Trophoblast cell (in vitro differentiated cells and primary cell): ENCODE measurements at regions not wholly inside any gene's neighbourhood (a gene's known extent, or its start where the extent isn't known, plus 50 kb on each side); places are given as distances from the start of the nearest gene placed in this dataset.

Source experiments
- DNase-seq, 2 donors: peaks; one replicate each; pipeline ENCODE4 v3.0.0-alpha.2; 2016
- H2AFZ ChIP-seq: 2 replicates; pipeline ENCODE4 v1.6.1; 2013; ENCODE audit warnings: low read length, moderate library complexity, mild to moderate bottlenecking; ENCODE audit not compliant: insufficient read depth, poor library complexity
- H2AK5ac ChIP-seq: 2 replicates; pipeline ENCODE4 v1.6.1; 2013; ENCODE audit warnings: mild to moderate bottlenecking, low read length
- H2BK120ac ChIP-seq: 2 replicates; pipeline ENCODE4 v1.6.1; 2013; ENCODE audit warnings: low read length, mild to moderate bottlenecking, moderate library complexity; ENCODE audit not compliant: insufficient read depth, poor library complexity
- H2BK12ac ChIP-seq: 2 replicates; pipeline ENCODE4 v1.6.1; 2013; ENCODE audit warnings: mild to moderate bottlenecking, low read length, moderate library complexity
- H2BK5ac ChIP-seq: 2 replicates; pipeline ENCODE4 v1.6.1; 2013; ENCODE audit warnings: low read length, low read depth, moderate library complexity, mild to moderate bottlenecking; ENCODE audit not compliant: poor library complexity
- H3K14ac ChIP-seq: 2 replicates; pipeline ENCODE4 v1.6.1; 2013; ENCODE audit warnings: mild to moderate bottlenecking, low read length
- H3K18ac ChIP-seq: 2 replicates; pipeline ENCODE4 v1.6.1; 2013; ENCODE audit warnings: mild to moderate bottlenecking, low read length
- H3K23ac ChIP-seq: 2 replicates; pipeline ENCODE4 v1.6.1; 2013; ENCODE audit warnings: low read length
- H3K27ac ChIP-seq: 2 replicates; pipeline ENCODE4 v1.5.1; 2013; ENCODE audit warnings: low read depth, mild to moderate bottlenecking, inconsistent platforms, low read length, moderate library complexity
- H3K27me3 ChIP-seq: 2 replicates; pipeline ENCODE4 v1.6.1; 2013; ENCODE audit warnings: inconsistent platforms, mild to moderate bottlenecking, low read length, moderate library complexity; ENCODE audit not compliant: insufficient read depth
- H3K36me3 ChIP-seq, 2 experiments: 1 replicate in 1 of 2; 2 replicates in 1 of 2; pipeline ENCODE4 v1.6.1; 2013; ENCODE audit warnings: low read length in 2 of 2, mild to moderate bottlenecking in 2 of 2, moderate library complexity in 1 of 2; ENCODE audit not compliant: insufficient read depth in 2 of 2, control insufficient read depth in 1 of 2
- H3K4ac ChIP-seq: 2 replicates; pipeline ENCODE4 v1.6.1; 2013; ENCODE audit warnings: low read depth, mild to moderate bottlenecking, low read length, moderate library complexity
- H3K4me1 ChIP-seq, 2 experiments: 1 replicate in 1 of 2; 2 replicates in 1 of 2; pipeline ENCODE4 v1.6.1; 2013; ENCODE audit warnings: low read length in 2 of 2, mild to moderate bottlenecking in 2 of 2, moderate library complexity in 1 of 2; ENCODE audit not compliant: insufficient read depth in 2 of 2, control insufficient read depth in 1 of 2
- H3K4me2 ChIP-seq: 2 replicates; pipeline ENCODE4 v1.6.1; 2013; ENCODE audit warnings: inconsistent platforms, mild to moderate bottlenecking, low read length, moderate library complexity
- H3K4me3 ChIP-seq: 2 replicates; pipeline ENCODE4 v1.5.1; 2013; ENCODE audit warnings: mild to moderate bottlenecking, low read depth, low read length, inconsistent platforms
- H3K79me1 ChIP-seq: one replicate; pipeline ENCODE4 v1.6.1; 2013; ENCODE audit warnings: low read length
- H3K79me2 ChIP-seq: 2 replicates; pipeline ENCODE4 v1.6.1; 2013; ENCODE audit warnings: low read length, mild to moderate bottlenecking; ENCODE audit not compliant: control insufficient read depth, insufficient read depth, poor library complexity
- H3K9ac ChIP-seq: 2 replicates; pipeline ENCODE4 v1.6.1; 2013; ENCODE audit warnings: mild to moderate bottlenecking, low read length
- H3K9me3 ChIP-seq: 2 replicates; pipeline ENCODE4 v1.6.1; 2013; ENCODE audit warnings: low read depth, mild to moderate bottlenecking, control low read depth, inconsistent platforms, low read length; ENCODE audit not compliant: insufficient read depth
- H4K12ac ChIP-seq: 2 replicates; pipeline ENCODE4 v1.6.1; 2013; ENCODE audit warnings: low read depth, mild to moderate bottlenecking, low read length, moderate library complexity
- H4K8ac ChIP-seq: 2 replicates; pipeline ENCODE4 v1.6.1; 2013; ENCODE audit warnings: low read depth, mild to moderate bottlenecking, low read length, moderate library complexity
- H4K91ac ChIP-seq: one replicate; pipeline ENCODE4 v1.6.1; 2013; ENCODE audit warnings: low read depth, mild to moderate bottlenecking, low read length, moderate library complexity
- WGBS: extraction: QIAGEN DNeasy Blood & Tissue Kit; methylation state at CpG from one replicate; pipeline ENCODE4 v1.1.7; 2013; ENCODE audit warnings: missing lambda C conversion rate; ENCODE audit not compliant: insufficient read length, insufficient coverage; ENCODE audit errors: extremely low coverage; 5-methylcytosine and 5-hydroxymethylcytosine counted together

DNA sequence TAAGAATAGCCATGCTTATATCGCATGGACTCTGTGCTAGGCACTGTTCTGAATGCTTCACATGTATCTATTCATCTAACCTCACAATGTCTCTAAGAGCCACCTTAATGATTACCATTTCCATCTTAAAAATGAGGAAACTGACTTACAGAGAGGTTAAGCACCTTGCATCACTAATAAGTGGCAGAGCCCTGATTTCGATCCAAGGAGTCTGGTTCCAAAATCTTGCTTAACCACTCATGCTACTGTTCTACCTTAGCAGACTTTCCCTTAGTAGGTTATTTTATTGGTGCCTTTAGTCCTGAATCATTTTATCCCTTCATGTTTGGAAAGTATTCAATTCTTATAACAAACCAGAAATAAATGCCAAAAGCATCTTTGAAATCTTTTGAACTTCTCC, 89.2 kb upstream of the DCBLD2 start:
- Histone ChIP-seq H3K27me3 (no peaks in the 10 kb centered on the region), H2BK5ac (no peak overlapping the region), H3K4ac (no peak overlapping the region), H4K12ac (no peak overlapping the region), H3K36me3 (no peaks in the 10 kb centered on the region), H4K91ac (no peak overlapping the region), H3K9ac (no peak overlapping the region), H3K79me2 (no peaks in the 10 kb centered on the region), H3K23ac (no peak overlapping the region), H3K9me3 (no peaks in the 10 kb centered on the region), H2AK5ac (no peak overlapping the region), H3K4me3 (no peak overlapping the region), H3K4me1 (no peaks in the 10 kb centered on the region), H3K4me2 (no peak overlapping the region), H2AFZ (no peak overlapping the region), H3K79me1 (no peaks in the 10 kb centered on the region), H4K8ac (no peak overlapping the region), H3K18ac (no peak overlapping the region), H2BK12ac (no peak overlapping the region), H2BK120ac (no peak overlapping the region), H3K14ac (no peak overlapping the region), H3K27ac (no peak overlapping the region)
- no CpG with 5 or more reads among the region's 2 CpGs for WGBS
- DNase-seq = no peak

DNA sequence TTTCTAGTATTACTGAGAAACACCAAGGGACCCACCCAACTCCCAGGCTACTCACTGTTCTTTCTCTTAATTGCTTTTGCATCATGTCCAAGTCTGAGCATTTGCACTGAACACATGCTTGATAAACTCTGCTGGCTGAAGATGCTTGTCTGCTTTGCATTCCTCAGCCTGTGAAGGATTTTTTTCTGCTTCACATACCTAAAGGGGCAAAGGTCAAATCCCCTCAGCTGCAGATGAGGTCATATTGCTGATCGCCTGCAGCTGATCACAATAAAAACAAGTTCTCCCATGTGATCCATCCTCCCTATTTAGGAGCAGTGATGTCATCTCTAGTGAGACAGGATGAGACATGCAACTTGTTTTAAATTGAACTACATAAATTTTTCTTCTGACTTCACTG, 84.6 kb upstream of the DCBLD2 start:
- Histone ChIP-seq H3K4me3 (no peak overlapping the region), H3K79me2 (no peaks in the 10 kb centered on the region)
- WGBS = no CpG with 5 or more reads among the region's 1 CpG

DNA sequence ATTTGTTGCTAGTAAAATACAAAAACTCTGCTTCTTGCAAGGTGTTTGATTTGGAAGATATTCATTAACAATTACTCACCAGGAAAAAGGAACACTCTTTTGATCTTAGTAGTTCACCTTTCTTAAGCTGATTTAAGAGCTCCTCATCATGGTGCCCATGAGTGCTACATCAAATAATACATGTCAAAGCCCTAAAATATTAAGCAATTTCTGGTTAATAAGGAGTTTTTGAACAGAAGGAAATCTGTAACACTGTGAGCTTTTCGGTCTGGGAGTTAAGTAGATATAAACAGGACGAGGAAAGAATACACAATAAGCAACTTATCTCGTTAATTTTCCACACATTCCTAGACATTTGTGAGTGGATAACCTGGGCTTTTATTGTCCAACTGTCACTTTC, 83.9 kb upstream of the DCBLD2 start:
- H4K91ac ChIP-seq = no peak overlapping the region
- H3K9me3 ChIP-seq = no peaks in the 10 kb centered on the region
- H2BK120ac ChIP-seq = no peak overlapping the region
- H3K79me1 ChIP-seq = no peaks in the 10 kb centered on the region
- DNase-seq = no peak
- H3K14ac ChIP-seq = no peak overlapping the region
- no peak overlapping the region for H2BK12ac ChIP-seq
- no peak overlapping the region for H3K23ac ChIP-seq
- H2AFZ ChIP-seq = no peak overlapping the region
- H3K4me3 ChIP-seq = no peak overlapping the region
- H3K79me2 ChIP-seq = no peaks in the 10 kb centered on the region
- no peaks in the 10 kb centered on the region for H3K27me3 ChIP-seq
- peak overlapping the region; percentile 19 for H3K27ac ChIP-seq
- H4K12ac ChIP-seq = no peak overlapping the region
- H3K9ac ChIP-seq = no peak overlapping the region
- H3K4me2 ChIP-seq = no peak overlapping the region
- no peak overlapping the region for H4K8ac ChIP-seq
- no peaks in the 10 kb centered on the region for H3K36me3 ChIP-seq
- H2BK5ac ChIP-seq = no peak overlapping the region
- H2AK5ac ChIP-seq = no peak overlapping the region
- H3K18ac ChIP-seq = no peak overlapping the region
- no peaks in the 10 kb centered on the region for H3K4me1 ChIP-seq
- whole genome bisulfite sequencing = no CpG with 5 or more reads among the region's 3 CpGs
- H3K4ac ChIP-seq = no peak overlapping the region

More for the DNA sequence above, 84.6 kb upstream of the DCBLD2 start:
- no peaks in the 10 kb centered on the region for H3K9me3 ChIP-seq
- H3K4me2 ChIP-seq = no peak overlapping the region
- no peak overlapping the region for H2BK12ac ChIP-seq
- no peak overlapping the region for H2AK5ac ChIP-seq
- H3K18ac ChIP-seq = no peak overlapping the region
- H3K27ac ChIP-seq = no peak overlapping the region
- no peaks in the 10 kb centered on the region for H3K4me1 ChIP-seq
- H3K9ac ChIP-seq = no peak overlapping the region
- H2AFZ ChIP-seq = no peak overlapping the region
- no peak overlapping the region for H3K23ac ChIP-seq
- H4K12ac ChIP-seq = no peak overlapping the region
- H3K27me3 ChIP-seq = no peaks in the 10 kb centered on the region
- H3K4ac ChIP-seq = no peak overlapping the region
- no peak overlapping the region for H4K91ac ChIP-seq
- no peak overlapping the region for H2BK120ac ChIP-seq
- peak; percentile 34 to 71 for DNase-seq
- H3K36me3 ChIP-seq = no peaks in the 10 kb centered on the region
- H3K79me1 ChIP-seq = no peaks in the 10 kb centered on the region
- H3K14ac ChIP-seq = no peak overlapping the region
- no peak overlapping the region for H4K8ac ChIP-seq
- H2BK5ac ChIP-seq = no peak overlapping the region

DNA sequence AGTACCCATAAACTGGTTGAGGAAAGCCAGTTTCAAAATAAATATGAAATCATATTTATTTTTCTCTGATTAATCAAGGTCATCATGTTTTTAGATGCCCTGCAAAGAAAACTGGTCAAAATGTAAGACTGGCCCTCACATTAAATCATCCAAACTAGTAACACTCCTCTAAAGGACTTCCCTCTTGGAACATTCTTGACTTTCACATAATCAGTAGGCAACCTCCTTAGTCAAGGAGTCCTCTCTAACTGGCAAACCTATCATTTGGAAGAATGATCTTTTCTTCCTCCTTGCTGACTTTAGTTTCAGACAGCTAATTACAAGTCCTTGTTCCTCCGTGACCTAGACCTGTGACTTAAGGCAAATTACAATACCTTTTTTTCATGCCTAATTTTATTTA, 82.5 kb upstream of the DCBLD2 start:
- Histone ChIP-seq H3K9me3 (no peaks in the 10 kb centered on the region), H3K4ac (no peak overlapping the region), H3K27me3 (no peaks in the 10 kb centered on the region), H3K4me2 (no peak overlapping the region), H3K4me3 (no peak overlapping the region), H3K36me3 (no peaks in the 10 kb centered on the region), H4K8ac (no peak overlapping the region), H3K79me1 (no peaks in the 10 kb centered on the region), H3K9ac (no peak overlapping the region), H4K91ac (no peak overlapping the region), H3K4me1 (no peaks in the 10 kb centered on the region), H3K27ac (no peak overlapping the region), H2AFZ (no peak overlapping the region), H3K18ac (no peak overlapping the region), H2AK5ac (no peak overlapping the region), H2BK120ac (no peak overlapping the region), H3K79me2 (no peaks in the 10 kb centered on the region), H2BK12ac (no peak overlapping the region), H3K23ac (no peak overlapping the region), H4K12ac (no peak overlapping the region), H2BK5ac (no peak overlapping the region), H3K14ac (no peak overlapping the region)
- WGBS = no CpG with 5 or more reads among the region's 1 CpG
- DNase-seq = no peak
